Panc1 (cell line): ENCODE measurements at regions not wholly inside any gene's neighbourhood (a gene's known extent, or its start where the extent isn't known, plus 50 kb on each side); places are given as distances from the start of the nearest gene placed in this dataset.

Source experiments
- POLR2AphosphoS5 ChIP-seq: IDR thresholded peaks from 2 replicates; pipeline ENCODE4 v1.6.1; 2012; ENCODE audit warnings: mild to moderate bottlenecking, low read depth, low read length, moderate library complexity
- TF ChIP-seq, protein P1 (sequence below): fragments of 450-650 bp; IDR thresholded peaks from 2 replicates; pipeline ENCODE4 v1.5.1; 2017; ENCODE audit warnings: mild to moderate bottlenecking
- TF ChIP-seq, protein P2 (sequence below), 2 experiments: IDR thresholded peaks; 2 replicates each; pipeline ENCODE4 v1.6.1; 2011 to 2012; ENCODE audit warnings: low read depth in 2 of 2, control low read depth in 1 of 2, low read length in 1 of 2, mild to moderate bottlenecking in 1 of 2, moderate library complexity in 1 of 2; ENCODE audit not compliant: insufficient read depth in 1 of 2

DNA sequence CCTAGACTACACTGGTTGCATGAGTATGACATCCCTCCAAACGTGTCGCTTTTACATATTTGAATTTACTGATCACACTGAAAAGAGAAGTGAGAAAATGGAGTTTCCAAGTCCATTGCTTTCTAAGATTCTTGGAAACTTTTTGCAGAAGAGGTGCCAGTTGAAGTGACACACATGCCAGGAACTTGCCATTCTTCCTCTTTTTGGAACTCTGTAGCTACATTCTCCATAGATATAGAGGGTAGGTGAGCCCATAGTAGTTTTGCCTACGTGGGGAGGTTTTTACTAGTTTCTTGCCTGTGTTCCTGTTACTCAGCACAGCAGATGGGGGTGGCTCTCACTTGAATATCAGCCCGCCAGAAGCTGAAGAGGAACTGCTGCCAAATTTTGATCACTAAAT, 286.6 kb upstream of the NRP1 start:
- TF ChIP-seq, protein P1, sequence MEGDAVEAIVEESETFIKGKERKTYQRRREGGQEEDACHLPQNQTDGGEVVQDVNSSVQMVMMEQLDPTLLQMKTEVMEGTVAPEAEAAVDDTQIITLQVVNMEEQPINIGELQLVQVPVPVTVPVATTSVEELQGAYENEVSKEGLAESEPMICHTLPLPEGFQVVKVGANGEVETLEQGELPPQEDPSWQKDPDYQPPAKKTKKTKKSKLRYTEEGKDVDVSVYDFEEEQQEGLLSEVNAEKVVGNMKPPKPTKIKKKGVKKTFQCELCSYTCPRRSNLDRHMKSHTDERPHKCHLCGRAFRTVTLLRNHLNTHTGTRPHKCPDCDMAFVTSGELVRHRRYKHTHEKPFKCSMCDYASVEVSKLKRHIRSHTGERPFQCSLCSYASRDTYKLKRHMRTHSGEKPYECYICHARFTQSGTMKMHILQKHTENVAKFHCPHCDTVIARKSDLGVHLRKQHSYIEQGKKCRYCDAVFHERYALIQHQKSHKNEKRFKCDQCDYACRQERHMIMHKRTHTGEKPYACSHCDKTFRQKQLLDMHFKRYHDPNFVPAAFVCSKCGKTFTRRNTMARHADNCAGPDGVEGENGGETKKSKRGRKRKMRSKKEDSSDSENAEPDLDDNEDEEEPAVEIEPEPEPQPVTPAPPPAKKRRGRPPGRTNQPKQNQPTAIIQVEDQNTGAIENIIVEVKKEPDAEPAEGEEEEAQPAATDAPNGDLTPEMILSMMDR, result no peak
- TF ChIP-seq POLR2AphosphoS5, result no peak
- TF ChIP-seq, protein P2, sequence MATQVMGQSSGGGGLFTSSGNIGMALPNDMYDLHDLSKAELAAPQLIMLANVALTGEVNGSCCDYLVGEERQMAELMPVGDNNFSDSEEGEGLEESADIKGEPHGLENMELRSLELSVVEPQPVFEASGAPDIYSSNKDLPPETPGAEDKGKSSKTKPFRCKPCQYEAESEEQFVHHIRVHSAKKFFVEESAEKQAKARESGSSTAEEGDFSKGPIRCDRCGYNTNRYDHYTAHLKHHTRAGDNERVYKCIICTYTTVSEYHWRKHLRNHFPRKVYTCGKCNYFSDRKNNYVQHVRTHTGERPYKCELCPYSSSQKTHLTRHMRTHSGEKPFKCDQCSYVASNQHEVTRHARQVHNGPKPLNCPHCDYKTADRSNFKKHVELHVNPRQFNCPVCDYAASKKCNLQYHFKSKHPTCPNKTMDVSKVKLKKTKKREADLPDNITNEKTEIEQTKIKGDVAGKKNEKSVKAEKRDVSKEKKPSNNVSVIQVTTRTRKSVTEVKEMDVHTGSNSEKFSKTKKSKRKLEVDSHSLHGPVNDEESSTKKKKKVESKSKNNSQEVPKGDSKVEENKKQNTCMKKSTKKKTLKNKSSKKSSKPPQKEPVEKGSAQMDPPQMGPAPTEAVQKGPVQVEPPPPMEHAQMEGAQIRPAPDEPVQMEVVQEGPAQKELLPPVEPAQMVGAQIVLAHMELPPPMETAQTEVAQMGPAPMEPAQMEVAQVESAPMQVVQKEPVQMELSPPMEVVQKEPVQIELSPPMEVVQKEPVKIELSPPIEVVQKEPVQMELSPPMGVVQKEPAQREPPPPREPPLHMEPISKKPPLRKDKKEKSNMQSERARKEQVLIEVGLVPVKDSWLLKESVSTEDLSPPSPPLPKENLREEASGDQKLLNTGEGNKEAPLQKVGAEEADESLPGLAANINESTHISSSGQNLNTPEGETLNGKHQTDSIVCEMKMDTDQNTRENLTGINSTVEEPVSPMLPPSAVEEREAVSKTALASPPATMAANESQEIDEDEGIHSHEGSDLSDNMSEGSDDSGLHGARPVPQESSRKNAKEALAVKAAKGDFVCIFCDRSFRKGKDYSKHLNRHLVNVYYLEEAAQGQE (IDR thresholded peaks at IDR 0.05; ENCODE audit: insufficient read depth in 1 of 2, low read depth in 2 of 2, low read length in 1 of 2), result no peak
